Ramos (cell line): ENCODE measurements at regions not wholly inside any gene's neighbourhood (a gene's known extent, or its start where the extent isn't known, plus 50 kb on each side); places are given as distances from the start of the nearest gene placed in this dataset.
"Not testable (repeated sequence)": the region's sequence is repeated elsewhere in the genome, so short reads cannot be mapped to it uniquely, and the experiment has no call there.

Experiments used
- in situ Hi-C: fragments of 300-500 bp; cut with MboI; formaldehyde crosslinking; loops from one replicate; pipeline ENCODE4 v1.14.3; 2022; ENCODE audit warnings: low sequenced_read_pairs; ENCODE audit not compliant: unreplicated experiment

GRCh38 chr9:97248252-97248651 lies 59.2 kb upstream of the CCDC180 start:
- in situ Hi-C loops: not testable (repeated sequence)

GRCh38 chr9:97243606-97244005 lies 63.9 kb upstream of the CCDC180 start:
- in situ Hi-C loops: no loop called here

DNA sequence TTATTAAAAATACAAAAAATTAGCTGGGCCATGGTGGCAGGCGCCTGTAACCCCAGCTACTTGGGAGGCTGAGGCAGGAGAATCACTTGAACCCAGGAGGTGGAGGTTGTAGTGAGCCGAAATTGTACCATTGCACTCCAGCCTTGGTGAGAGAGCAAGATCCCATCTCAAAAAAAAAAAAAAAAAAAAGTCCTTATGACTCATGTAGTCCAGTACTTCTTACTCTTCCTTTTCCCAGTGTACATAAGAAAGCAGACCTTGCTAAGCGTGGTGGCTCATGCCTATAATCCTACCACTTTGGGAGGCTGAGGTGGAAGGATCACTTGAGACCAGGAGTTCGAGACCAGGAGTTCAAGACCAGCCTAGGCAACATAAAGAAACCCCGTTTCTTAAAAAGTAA lies 66.0 kb upstream of the CCDC180 start:
- in situ Hi-C loops: not testable (repeated sequence)

DNA sequence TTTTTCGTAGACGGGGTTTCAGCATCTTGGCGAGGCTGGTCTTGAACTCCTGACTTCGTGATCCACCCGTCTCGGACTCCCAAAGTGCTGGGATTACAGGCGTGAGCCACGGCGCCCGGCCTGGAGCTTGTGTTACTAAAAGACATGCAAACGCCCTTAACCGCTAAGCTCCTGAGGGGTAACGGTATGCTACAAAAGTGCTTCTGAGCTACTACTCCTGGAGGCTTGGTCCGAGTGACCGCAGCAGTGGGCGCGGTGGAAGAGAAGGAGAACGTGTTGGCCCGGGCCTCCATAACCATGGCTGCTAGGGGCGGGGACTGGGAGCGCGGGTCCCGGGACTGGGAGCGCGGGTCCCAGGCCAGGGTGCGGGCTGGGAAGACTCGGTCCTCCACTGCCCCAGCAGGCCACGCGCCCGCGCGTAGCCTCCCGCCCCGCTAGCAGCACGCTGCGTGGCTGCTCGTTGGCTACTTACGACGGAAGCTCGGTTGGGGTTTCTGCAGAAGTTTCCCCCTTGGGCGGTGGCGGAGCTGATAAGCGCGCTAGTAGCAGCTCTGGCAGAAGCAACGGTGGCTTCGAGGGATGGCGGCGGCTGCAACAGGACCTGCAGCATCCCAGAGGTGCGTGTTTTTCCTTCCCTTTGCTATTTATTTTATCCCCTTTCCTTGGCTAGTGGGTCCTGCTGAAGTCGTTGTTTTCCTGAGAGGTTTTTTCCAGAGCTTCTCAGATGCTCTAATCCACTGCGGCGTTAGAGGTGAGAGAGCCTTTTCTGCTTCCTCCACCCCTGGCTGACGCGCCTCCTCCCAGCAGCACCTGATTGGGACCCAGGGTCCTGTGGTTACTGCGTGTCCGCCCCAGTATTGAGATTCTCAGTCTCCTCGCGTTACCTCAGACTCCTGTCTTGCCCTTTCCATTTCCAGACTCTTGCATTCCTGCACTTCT lies 69.2 kb upstream of the CCDC180 start:
- in situ Hi-C loops: no loop called here

- in situ Hi-C loops: no loop called here
Observed at GRCh38 chr9:97237311-97237786, 70.1 kb upstream of the CCDC180 start.

- in situ Hi-C loops: not testable (repeated sequence)
Observed at GRCh38 chr9:97233009-97233400, 74.5 kb upstream of the CCDC180 start.

DNA sequence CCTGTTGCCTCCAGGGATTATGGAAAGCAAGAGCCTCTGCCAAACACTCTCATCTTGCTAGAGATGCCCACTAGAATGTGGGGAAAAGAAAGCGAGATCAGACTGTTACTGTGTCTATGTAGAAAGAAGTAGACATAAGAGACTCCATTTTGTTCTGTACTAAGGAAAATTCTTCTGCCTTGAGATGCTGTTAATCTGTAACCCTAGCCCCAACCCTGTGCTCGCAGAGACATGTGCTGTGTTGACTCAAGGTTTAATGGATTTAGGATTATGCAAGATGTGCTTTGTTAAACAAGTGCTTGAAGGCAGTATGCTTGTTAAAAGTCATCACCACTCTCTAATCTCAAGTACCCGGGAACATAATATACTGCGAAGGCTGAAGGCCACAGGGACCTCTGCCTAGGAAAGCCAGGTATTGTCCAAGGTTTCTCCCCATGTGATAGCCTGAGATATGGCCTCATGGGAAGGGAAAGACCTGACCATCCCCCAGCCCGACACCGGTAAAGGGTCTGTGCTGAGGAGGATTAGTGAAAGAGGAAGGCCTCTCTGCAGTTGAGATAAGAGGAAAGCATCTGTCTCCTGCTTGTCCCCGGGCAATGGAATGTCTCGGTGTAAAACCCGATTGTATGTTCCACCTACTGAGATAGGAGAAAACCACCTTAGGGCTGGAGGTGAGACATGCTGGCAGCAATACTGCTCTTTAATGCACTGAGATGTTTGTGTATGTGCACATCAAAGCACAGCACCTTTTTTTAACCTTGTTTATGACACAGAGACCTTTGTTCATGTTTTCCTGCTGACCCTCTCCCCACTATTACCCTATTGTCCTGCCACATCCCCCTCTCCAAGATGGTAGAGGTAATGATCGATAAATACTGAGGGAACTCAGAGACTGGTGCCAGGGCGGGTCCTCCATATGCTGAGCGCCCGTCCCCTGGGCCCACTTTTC lies 75.1 kb upstream of the CCDC180 start:
- in situ Hi-C loops: not testable (repeated sequence)

- in situ Hi-C loops: not testable (repeated sequence)
Observed at GRCh38 chr9:97222393-97222792, 85.1 kb upstream of the CCDC180 start.

GRCh38 chr9:97221478-97222355 lies 85.7 kb upstream of the CCDC180 start:
- in situ Hi-C loops: not testable (repeated sequence)

- in situ Hi-C loops: no loop called here
Observed at GRCh38 chr9:97220894-97221477, 86.5 kb upstream of the CCDC180 start.

- in situ Hi-C loops: not testable (repeated sequence)
Observed at GRCh38 chr9:97220396-97220795, 87.1 kb upstream of the CCDC180 start.

DNA sequence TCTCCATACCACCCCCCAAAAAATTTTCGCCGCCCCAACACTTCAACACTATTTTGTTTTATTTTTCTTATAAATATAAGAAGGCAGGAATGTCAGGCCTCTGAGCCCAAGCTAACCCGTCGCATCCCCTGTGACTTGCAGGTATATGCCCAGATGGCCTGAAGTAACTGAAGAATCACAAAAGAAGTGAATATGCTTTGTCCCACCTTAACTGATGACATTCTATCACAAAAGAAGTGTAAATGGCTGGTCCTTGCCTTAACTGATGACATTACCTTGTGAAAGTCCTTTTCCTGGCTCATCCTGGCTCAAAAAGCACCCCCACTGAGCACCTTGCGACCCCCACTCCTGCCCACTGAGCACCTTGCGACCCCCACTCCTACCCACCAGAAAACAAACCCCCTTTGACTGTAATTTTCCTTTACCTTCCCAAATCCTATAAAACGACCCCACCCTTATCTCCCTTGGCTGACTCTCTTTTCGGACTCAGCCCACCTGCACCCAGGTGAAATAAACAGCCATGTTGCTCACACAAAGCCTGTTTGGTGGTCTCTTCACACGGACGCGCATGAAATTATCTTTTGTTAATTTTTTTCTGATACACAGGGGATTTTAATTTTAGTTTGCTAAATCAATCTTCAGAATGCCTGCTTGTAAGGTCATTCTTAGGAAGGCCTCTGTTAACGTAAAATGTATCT lies 87.9 kb upstream of the CCDC180 start:
- in situ Hi-C loops: not testable (repeated sequence)

DNA sequence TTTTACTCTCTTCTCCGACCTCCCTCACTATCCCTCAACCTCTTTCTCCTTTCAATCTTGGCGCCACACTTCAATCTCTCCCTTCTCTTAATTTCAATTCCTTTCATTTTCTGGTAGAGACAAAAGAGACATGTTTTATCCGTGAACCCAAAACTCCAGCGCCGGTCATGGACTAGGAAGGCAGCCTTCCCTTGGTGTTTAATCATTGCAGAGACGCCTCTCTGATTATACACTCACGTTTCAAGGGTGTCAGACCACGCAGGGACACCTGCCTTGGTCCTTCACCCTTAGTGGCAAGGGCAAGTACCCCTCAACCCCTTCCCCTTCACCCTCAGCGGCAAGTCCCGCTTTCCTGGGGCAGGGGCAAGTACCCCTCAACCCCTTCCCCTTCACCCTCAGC lies 92.3 kb upstream of the CCDC180 start:
- in situ Hi-C loops: not testable (repeated sequence)

- in situ Hi-C loops: not testable (repeated sequence)
Observed at GRCh38 chr9:97214556-97214955, 92.9 kb upstream of the CCDC180 start.

- in situ Hi-C loops: not testable (repeated sequence)
Observed at GRCh38 chr9:97199683-97200082, 107.8 kb upstream of the CCDC180 start.

DNA sequence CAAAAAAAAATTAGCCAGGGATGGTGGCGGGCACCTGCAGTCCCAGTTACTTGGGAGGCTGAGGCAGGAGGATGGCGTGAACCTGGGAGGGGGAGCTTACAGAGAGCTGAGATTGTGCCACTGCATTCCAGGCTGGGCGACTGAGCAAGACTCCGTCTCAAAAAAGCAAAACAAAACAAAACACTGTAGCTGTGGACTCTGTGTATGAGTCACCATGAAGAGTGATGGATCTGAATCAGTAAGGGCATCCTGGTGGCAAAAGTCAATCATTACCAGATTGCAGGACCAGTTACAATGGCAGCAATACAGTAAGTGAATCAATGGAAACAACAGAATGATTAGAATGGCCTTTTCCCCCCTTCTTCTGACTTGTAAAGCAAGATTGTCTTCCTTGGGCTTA lies 113.7 kb upstream of the CCDC180 start:
- in situ Hi-C loops: not testable (repeated sequence)

- in situ Hi-C loops: no loop called here
Observed at GRCh38 chr9:97188545-97188944, 118.9 kb upstream of the CCDC180 start.

GRCh38 chr9:97187706-97188105 lies 119.8 kb upstream of the CCDC180 start:
- in situ Hi-C loops: not testable (repeated sequence)

DNA sequence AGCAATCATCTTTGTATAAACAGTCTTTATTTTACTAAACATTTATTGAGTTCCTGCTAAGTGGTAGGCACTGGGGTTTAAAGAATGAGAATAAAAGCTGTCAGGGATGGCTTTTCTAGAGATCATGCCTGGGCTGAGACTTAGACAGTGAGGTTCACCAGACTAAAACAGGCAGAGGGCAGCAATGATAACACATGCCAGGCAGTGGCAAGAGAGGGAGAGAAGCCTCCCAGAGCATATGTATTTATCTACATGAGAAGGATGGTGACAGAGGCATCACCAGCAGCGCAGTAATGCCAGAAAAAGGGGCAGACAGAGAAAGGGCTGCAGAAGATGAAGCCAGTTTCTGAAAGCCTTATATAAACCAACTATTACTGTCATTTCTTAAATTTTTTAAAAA lies 121.0 kb upstream of the CCDC180 start:
- in situ Hi-C loops: no loop called here
